ENCODE measurements at regions not wholly inside any gene's neighbourhood (a gene's known extent, or its start where the extent isn't known, plus 50 kb on each side); places are given as distances from the start of the nearest gene placed in this dataset.

DNA sequence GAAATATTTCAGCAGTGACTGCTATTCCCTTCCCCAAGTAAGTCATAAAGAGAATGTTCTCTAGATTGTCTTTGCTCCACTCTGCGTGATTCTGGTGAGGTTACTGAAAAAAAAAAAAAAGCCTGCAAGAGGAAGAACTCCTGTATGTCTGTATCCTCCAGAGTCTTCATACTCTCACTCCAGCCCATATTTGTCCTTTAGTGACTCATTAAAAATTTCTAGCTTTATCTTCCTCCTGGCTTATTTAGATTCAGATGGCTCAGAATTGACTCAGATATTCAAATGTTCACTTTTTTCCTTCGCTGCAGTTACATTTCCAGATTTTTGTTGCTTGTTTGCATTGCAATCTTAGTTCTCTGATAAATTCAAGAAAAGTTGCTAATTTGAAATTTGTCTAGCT is 76.3 kb upstream of the CNTN5 start:
- H3K36me3 Mint-ChIP-seq, result no peaks in the 10 kb centered on the region
- H3K4me3 Mint-ChIP-seq, result no peak overlapping the region
- Histone ChIP-seq H2AFZ (replicated peaks) (no peak overlapping the region), H3K4me2 (no peak overlapping the region), H3F3A (ENCODE audit: low read depth) (no peaks in the 10 kb centered on the region), H3K79me2 (ENCODE audit: low read depth) (no peaks in the 10 kb centered on the region), H4K20me1 (ENCODE audit: low read depth) (no peaks in the 10 kb centered on the region), H3K9ac (no peak overlapping the region), H3K27me3 (no peaks in the 10 kb centered on the region), H3K4me3 (no peak overlapping the region), H3K4me1 (no peaks in the 10 kb centered on the region), H3K36me3 (no peaks in the 10 kb centered on the region), H3K27ac (no peak overlapping the region), H3K9me3 (ENCODE audit: low read depth) (no peaks in the 10 kb centered on the region)
- no peaks in the 10 kb centered on the region for H3K9me3 Mint-ChIP-seq
- DNase-seq (ENCODE audit: low spot score), result no peak
- no peaks in the 10 kb centered on the region for H3K27me3 Mint-ChIP-seq (ENCODE audit: insufficient read depth, low read depth)
- H3K27ac Mint-ChIP-seq, result no peak overlapping the region
- TF ChIP-seq, protein P1, sequence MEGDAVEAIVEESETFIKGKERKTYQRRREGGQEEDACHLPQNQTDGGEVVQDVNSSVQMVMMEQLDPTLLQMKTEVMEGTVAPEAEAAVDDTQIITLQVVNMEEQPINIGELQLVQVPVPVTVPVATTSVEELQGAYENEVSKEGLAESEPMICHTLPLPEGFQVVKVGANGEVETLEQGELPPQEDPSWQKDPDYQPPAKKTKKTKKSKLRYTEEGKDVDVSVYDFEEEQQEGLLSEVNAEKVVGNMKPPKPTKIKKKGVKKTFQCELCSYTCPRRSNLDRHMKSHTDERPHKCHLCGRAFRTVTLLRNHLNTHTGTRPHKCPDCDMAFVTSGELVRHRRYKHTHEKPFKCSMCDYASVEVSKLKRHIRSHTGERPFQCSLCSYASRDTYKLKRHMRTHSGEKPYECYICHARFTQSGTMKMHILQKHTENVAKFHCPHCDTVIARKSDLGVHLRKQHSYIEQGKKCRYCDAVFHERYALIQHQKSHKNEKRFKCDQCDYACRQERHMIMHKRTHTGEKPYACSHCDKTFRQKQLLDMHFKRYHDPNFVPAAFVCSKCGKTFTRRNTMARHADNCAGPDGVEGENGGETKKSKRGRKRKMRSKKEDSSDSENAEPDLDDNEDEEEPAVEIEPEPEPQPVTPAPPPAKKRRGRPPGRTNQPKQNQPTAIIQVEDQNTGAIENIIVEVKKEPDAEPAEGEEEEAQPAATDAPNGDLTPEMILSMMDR (IDR thresholded peaks at IDR 0.05), result no peak
- TF ChIP-seq EZH2phosphoT487 (IDR thresholded peaks at IDR 0.05) (no peak), EZH2 (IDR thresholded peaks at IDR 0.05) (no peak)
- no peaks in the 10 kb centered on the region for H3K4me1 Mint-ChIP-seq

DNA sequence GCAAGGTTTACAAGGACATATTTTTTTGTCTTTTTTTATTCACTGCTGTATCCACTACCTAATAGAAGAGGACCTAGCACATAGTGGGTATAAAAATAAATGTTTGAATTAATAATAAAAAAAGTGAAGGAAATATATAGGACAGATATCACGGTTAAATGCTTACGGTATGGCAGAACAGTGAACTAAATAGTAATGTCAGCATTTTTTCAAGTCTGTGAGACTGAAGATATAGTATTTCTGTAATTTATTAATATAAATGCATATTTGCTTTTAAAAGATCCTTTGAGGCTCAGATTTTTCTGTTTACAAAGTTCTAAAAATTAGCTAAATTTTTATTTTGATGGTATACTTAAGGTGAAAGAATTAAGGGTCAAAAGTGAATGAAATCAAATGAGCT is 68.6 kb upstream of the CNTN5 start:
- Mint-ChIP-seq H3K9me3 (no peaks in the 10 kb centered on the region), H3K4me3 (no peak overlapping the region), H3K36me3 (no peaks in the 10 kb centered on the region), H3K4me1 (no peaks in the 10 kb centered on the region), H3K27me3 (ENCODE audit: insufficient read depth, low read depth) (no peaks in the 10 kb centered on the region), H3K27ac (no peak overlapping the region)
- TF ChIP-seq EZH2phosphoT487 (IDR thresholded peaks at IDR 0.05) (no peak), EZH2 (IDR thresholded peaks at IDR 0.05) (no peak)
- TF ChIP-seq, protein P1 (IDR thresholded peaks at IDR 0.05), result no peak
- Histone ChIP-seq H3K4me1 (no peaks in the 10 kb centered on the region), H3K27me3 (no peaks in the 10 kb centered on the region), H2AFZ (replicated peaks) (no peak overlapping the region), H3K36me3 (no peaks in the 10 kb centered on the region), H4K20me1 (ENCODE audit: low read depth) (no peaks in the 10 kb centered on the region), H3K79me2 (ENCODE audit: low read depth) (no peaks in the 10 kb centered on the region), H3K4me3 (no peak overlapping the region), H3F3A (ENCODE audit: low read depth) (no peaks in the 10 kb centered on the region), H3K9ac (no peak overlapping the region), H3K4me2 (no peak overlapping the region), H3K9me3 (ENCODE audit: low read depth) (no peaks in the 10 kb centered on the region), H3K27ac (no peak overlapping the region)
- DNase-seq (ENCODE audit: low spot score), result no peak

GRCh38 chr11:98955551-98955950 is 65.2 kb upstream of the CNTN5 start:
- Histone ChIP-seq H2AFZ (replicated peaks) (no peak overlapping the region), H3K4me3 (no peak overlapping the region), H3F3A (ENCODE audit: low read depth) (no peaks in the 10 kb centered on the region), H3K4me1 (no peaks in the 10 kb centered on the region), H3K27ac (no peak overlapping the region), H3K4me2 (no peak overlapping the region), H3K9ac (no peak overlapping the region), H4K20me1 (ENCODE audit: low read depth) (no peaks in the 10 kb centered on the region), H3K36me3 (no peaks in the 10 kb centered on the region), H3K27me3 (no peaks in the 10 kb centered on the region), H3K79me2 (ENCODE audit: low read depth) (no peaks in the 10 kb centered on the region), H3K9me3 (ENCODE audit: low read depth) (no peaks in the 10 kb centered on the region)
- H3K36me3 Mint-ChIP-seq, result no peaks in the 10 kb centered on the region
- H3K4me1 Mint-ChIP-seq, result no peaks in the 10 kb centered on the region
- H3K9me3 Mint-ChIP-seq, result no peaks in the 10 kb centered on the region
- H3K27ac Mint-ChIP-seq, result no peak overlapping the region
- H3K4me3 Mint-ChIP-seq, result no peak overlapping the region
- no peak for DNase-seq (ENCODE audit: low spot score)
- H3K27me3 Mint-ChIP-seq (ENCODE audit: insufficient read depth, low read depth), result no peaks in the 10 kb centered on the region
- TF ChIP-seq EZH2 (IDR thresholded peaks at IDR 0.05) (no peak), EZH2phosphoT487 (IDR thresholded peaks at IDR 0.05) (no peak)
- TF ChIP-seq, protein P1 (IDR thresholded peaks at IDR 0.05), result no peak

DNA sequence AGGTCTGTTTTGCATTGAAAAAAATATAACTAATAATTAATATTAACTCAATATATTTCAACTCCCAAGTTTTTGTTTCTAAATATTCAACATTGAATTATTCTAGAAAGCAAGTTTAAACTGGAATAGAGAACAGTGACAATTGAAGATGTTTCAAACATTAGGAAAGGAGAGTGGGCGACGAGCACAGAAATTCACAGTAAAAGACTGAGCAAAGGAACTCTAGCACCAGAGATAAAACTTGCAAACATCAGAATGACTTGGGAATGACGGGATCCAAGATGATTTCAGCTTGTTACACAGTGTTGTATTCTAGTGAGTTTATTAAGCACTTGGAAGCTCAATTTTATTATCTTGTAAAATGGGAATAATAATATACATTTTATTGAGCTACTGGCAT is 56.6 kb upstream of the CNTN5 start:
- Histone ChIP-seq H3K4me2 (no peak overlapping the region), H3K27me3 (no peaks in the 10 kb centered on the region), H3K9ac (no peak overlapping the region), H3K27ac (no peak overlapping the region), H3K79me2 (ENCODE audit: low read depth) (no peaks in the 10 kb centered on the region), H3K4me3 (no peak overlapping the region), H3F3A (ENCODE audit: low read depth) (no peaks in the 10 kb centered on the region), H3K36me3 (no peaks in the 10 kb centered on the region), H2AFZ (replicated peaks) (no peak overlapping the region), H3K9me3 (ENCODE audit: low read depth) (no peaks in the 10 kb centered on the region), H4K20me1 (ENCODE audit: low read depth) (no peaks in the 10 kb centered on the region), H3K4me1 (peaks cover 10% of the 10 kb centered on the region)
- peaks cover 3% of the 10 kb centered on the region for H3K9me3 Mint-ChIP-seq
- no peaks in the 10 kb centered on the region for H3K36me3 Mint-ChIP-seq
- H3K4me1 Mint-ChIP-seq, result peaks cover 4% of the 10 kb centered on the region
- H3K27ac Mint-ChIP-seq, result no peak overlapping the region
- no peaks in the 10 kb centered on the region for H3K27me3 Mint-ChIP-seq (ENCODE audit: insufficient read depth, low read depth)
- H3K4me3 Mint-ChIP-seq, result no peak overlapping the region
- no peak for TF ChIP-seq EZH2 (IDR thresholded peaks at IDR 0.05)
- TF ChIP-seq, protein P1 (IDR thresholded peaks at IDR 0.05), result no peak
- no peak for TF ChIP-seq EZH2phosphoT487 (IDR thresholded peaks at IDR 0.05)
- no peak for DNase-seq (ENCODE audit: low spot score)
